ENCODE measurements at regions not wholly inside any gene's neighbourhood (a gene's known extent, or its start where the extent isn't known, plus 50 kb on each side); places are given as distances from the start of the nearest gene placed in this dataset.

DNA sequence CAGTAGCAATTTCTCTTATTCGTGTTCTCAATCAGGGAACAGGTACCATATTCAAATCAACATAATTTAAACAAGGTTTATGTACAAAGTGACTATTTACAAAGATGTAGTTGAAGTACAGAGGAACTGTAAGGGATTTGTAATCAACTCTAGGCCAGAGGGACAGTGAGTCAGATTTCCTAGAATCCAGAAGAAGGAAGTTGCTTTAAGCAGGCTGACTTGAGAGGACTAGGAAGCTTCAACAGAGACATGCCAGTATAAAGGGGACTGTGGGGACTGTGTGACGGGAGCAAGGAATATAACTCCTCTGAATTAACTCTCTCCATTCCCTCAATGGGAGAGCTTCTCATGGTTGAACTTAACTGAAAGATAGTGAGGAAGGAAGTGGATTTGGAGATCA lies 427.4 kb upstream of the JAG1 start:
- Histone ChIP-seq H3K79me2 (ENCODE audit: insufficient read depth, low read length) (no peaks in the 10 kb centered on the region), H3K27ac (ENCODE audit: low read depth, low read length) (no peak overlapping the region), H3K36me3 (ENCODE audit: control insufficient read depth in 1 of 2, insufficient read depth in 2 of 2, low read length in 2 of 2) (no peaks in the 10 kb centered on the region), H3K27me3 (ENCODE audit: insufficient read depth, low read length) (no peaks in the 10 kb centered on the region), H3K4me2 (ENCODE audit: low read length) (no peak overlapping the region), H4K20me1 (ENCODE audit: insufficient read depth) (no peaks in the 10 kb centered on the region), H3K9me2 (ENCODE audit: insufficient read depth) (no peaks in the 10 kb centered on the region), H3K9me3 (ENCODE audit: control insufficient read depth in 1 of 2, insufficient read depth in 1 of 2, low read depth in 1 of 2, low read length in 2 of 2) (no peaks in the 10 kb centered on the region), H3K9ac (ENCODE audit: low read length) (no peak overlapping the region), H3K4me3 (replicated peaks in 1 of 2; ENCODE audit: low read depth in 1 of 2, low read length in 2 of 2) (no peak overlapping the region), H3K4me1 (ENCODE audit: control insufficient read depth in 1 of 2, insufficient read depth in 2 of 2, low read length in 2 of 2) (no peaks in the 10 kb centered on the region), H2AFZ (ENCODE audit: low read depth, low read length, poor library complexity, severe bottlenecking) (no peak overlapping the region)
- CTCF ChIA-PET, result no interaction called here
- POLR2A ChIA-PET, result no interaction called here
- RAD21 ChIA-PET (ENCODE audit: low non-redundant PET in 1 of 2, low total read pairs in 2 of 2, uncharacterized antibody in 2 of 2, unreplicated experiment in 2 of 2), result no interaction called here
- no TSS peak for BruUV-seq (replicated peaks)
- no peak for ATAC-seq
- TF ChIP-seq JUND (IDR thresholded peaks at IDR 0.05) (no peak), ZFX (IDR thresholded peaks at IDR 0.05) (no peak), CEBPB (IDR thresholded peaks at IDR 0.05; ENCODE audit: low read depth) (no peak), POLR2AphosphoS5 (IDR thresholded peaks at IDR 0.05; ENCODE audit: low read depth, low read length) (no peak), CBX3 (IDR thresholded peaks at IDR 0.05; ENCODE audit: low read depth) (no peak), SRF (IDR thresholded peaks at IDR 0.05; ENCODE audit: low read depth) (no peak), SP1 (IDR thresholded peaks at IDR 0.05; ENCODE audit: low read depth) (no peak), EZH2 (IDR thresholded peaks at IDR 0.05) (no peak), ZNF274 (IDR thresholded peaks at IDR 0.05; ENCODE audit: low read depth, low read length) (no peak), EZH2phosphoT487 (IDR thresholded peaks at IDR 0.05; ENCODE audit: borderline replicate concordance) (no peak), POLR2A (IDR thresholded peaks at IDR 0.05; ENCODE audit: borderline replicate concordance, extremely low read depth, insufficient read depth, insufficient read length) (no peak), FOSL1 (IDR thresholded peaks at IDR 0.05; ENCODE audit: low read depth) (no peak), YY1 (IDR thresholded peaks at IDR 0.05; ENCODE audit: extremely low read depth, insufficient replicate concordance, low read depth, low read length) (no peak)
- TF ChIP-seq, protein P1, sequence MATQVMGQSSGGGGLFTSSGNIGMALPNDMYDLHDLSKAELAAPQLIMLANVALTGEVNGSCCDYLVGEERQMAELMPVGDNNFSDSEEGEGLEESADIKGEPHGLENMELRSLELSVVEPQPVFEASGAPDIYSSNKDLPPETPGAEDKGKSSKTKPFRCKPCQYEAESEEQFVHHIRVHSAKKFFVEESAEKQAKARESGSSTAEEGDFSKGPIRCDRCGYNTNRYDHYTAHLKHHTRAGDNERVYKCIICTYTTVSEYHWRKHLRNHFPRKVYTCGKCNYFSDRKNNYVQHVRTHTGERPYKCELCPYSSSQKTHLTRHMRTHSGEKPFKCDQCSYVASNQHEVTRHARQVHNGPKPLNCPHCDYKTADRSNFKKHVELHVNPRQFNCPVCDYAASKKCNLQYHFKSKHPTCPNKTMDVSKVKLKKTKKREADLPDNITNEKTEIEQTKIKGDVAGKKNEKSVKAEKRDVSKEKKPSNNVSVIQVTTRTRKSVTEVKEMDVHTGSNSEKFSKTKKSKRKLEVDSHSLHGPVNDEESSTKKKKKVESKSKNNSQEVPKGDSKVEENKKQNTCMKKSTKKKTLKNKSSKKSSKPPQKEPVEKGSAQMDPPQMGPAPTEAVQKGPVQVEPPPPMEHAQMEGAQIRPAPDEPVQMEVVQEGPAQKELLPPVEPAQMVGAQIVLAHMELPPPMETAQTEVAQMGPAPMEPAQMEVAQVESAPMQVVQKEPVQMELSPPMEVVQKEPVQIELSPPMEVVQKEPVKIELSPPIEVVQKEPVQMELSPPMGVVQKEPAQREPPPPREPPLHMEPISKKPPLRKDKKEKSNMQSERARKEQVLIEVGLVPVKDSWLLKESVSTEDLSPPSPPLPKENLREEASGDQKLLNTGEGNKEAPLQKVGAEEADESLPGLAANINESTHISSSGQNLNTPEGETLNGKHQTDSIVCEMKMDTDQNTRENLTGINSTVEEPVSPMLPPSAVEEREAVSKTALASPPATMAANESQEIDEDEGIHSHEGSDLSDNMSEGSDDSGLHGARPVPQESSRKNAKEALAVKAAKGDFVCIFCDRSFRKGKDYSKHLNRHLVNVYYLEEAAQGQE (IDR thresholded peaks at IDR 0.05; ENCODE audit: low read depth), result no peak
- TF ChIP-seq, protein P2, sequence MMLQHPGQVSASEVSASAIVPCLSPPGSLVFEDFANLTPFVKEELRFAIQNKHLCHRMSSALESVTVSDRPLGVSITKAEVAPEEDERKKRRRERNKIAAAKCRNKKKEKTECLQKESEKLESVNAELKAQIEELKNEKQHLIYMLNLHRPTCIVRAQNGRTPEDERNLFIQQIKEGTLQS (IDR thresholded peaks at IDR 0.05), result no peak
- TF ChIP-seq, protein P3, sequence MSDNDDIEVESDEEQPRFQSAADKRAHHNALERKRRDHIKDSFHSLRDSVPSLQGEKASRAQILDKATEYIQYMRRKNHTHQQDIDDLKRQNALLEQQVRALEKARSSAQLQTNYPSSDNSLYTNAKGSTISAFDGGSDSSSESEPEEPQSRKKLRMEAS (IDR thresholded peaks at IDR 0.05), result no peak
- DNase-seq (ENCODE audit: low read depth, low spot score), result no peak
- intact Hi-C loops (cut with micrococcal nuclease), result no loop called here
